Ectodermal cell (in vitro differentiated cells): ENCODE measurements at regions not wholly inside any gene's neighbourhood (a gene's known extent, or its start where the extent isn't known, plus 50 kb on each side); places are given as distances from the start of the nearest gene placed in this dataset.

Source experiments
- H3K27ac ChIP-seq: 2 replicates; pipeline ENCODE4 v1.7.0; 2013; ENCODE audit warnings: mild to moderate bottlenecking, low read depth, low read length; ENCODE audit not compliant: insufficient read depth, poor library complexity, severe bottlenecking
- H3K27me3 ChIP-seq: 2 replicates; pipeline ENCODE4 v1.7.0; 2013; ENCODE audit warnings: mild to moderate bottlenecking, low read length; ENCODE audit not compliant: insufficient read depth, control insufficient read depth, poor library complexity, severe bottlenecking
- H3K36me3 ChIP-seq: one replicate; pipeline ENCODE4 v1.7.0; 2013; ENCODE audit warnings: low read length; ENCODE audit not compliant: control insufficient read depth, insufficient read depth
- H3K4me1 ChIP-seq: one replicate; pipeline ENCODE4 v1.7.0; 2013; ENCODE audit warnings: low read length; ENCODE audit not compliant: control insufficient read depth, insufficient read depth
- H3K4me3 ChIP-seq: 2 replicates; pipeline ENCODE4 v1.7.0; 2013; ENCODE audit warnings: low read depth, low read length, control low read depth; ENCODE audit not compliant: insufficient read depth
- H3K9me3 ChIP-seq: 2 replicates; pipeline ENCODE4 v1.7.0; 2013; ENCODE audit warnings: mild to moderate bottlenecking, low read length, moderate library complexity; ENCODE audit not compliant: control insufficient read depth
- WGBS, 2 experiments: methylation state at CpG; one replicate each; pipeline ENCODE4 v1.1.7; 2013; ENCODE audit warnings: missing lambda C conversion rate in 2 of 2; 5-methylcytosine and 5-hydroxymethylcytosine counted together

GRCh38 chr2:140018541-140018940 lies 1238.4 kb upstream of the NXPH2 start:
- Histone ChIP-seq H3K4me1 (no peaks in the 10 kb centered on the region), H3K4me3 (no peak overlapping the region), H3K27ac (no peak overlapping the region), H3K27me3 (no peaks in the 10 kb centered on the region), H3K36me3 (no peaks in the 10 kb centered on the region), H3K9me3 (no peaks in the 10 kb centered on the region)
- 98 to 100% methylated on average over 2 of the region's 2 CpGs for WGBS, 2 experiments

DNA sequence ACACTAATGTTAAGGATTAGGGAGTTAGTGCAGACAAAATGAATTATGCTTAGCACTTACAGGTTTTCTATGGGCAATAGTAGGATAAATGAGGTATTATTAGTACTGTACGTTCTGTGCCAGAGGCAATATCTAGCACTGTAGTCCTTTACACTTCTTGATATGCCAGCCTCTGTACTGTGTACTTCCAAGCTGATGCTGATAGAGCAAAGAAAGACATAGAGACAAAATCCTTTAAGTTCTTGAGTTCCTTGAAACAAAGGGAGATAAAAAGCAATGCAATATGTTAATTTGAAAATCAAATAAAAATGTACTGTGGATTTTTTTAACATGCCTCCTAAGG lies 1234.0 kb upstream of the NXPH2 start:
- Histone ChIP-seq H3K9me3 (no peaks in the 10 kb centered on the region), H3K27me3 (no peaks in the 10 kb centered on the region), H3K4me3 (no peak overlapping the region), H3K4me1 (no peaks in the 10 kb centered on the region), H3K27ac (no peak overlapping the region), H3K36me3 (no peaks in the 10 kb centered on the region)
- 90 to 100% methylated on average over 1 of the region's 1 CpG for WGBS, 2 experiments

- H3K4me3 ChIP-seq = no peak overlapping the region
- H3K27ac ChIP-seq = no peak overlapping the region
- H3K27me3 ChIP-seq = no peaks in the 10 kb centered on the region
- no peaks in the 10 kb centered on the region for H3K4me1 ChIP-seq
- no peaks in the 10 kb centered on the region for H3K9me3 ChIP-seq
- 94 to 97% methylated on average over 3 of the region's 3 CpGs for WGBS, 2 experiments
- no peaks in the 10 kb centered on the region for H3K36me3 ChIP-seq
Observed at GRCh38 chr2:140013545-140014203, 1233.5 kb upstream of the NXPH2 start.

DNA sequence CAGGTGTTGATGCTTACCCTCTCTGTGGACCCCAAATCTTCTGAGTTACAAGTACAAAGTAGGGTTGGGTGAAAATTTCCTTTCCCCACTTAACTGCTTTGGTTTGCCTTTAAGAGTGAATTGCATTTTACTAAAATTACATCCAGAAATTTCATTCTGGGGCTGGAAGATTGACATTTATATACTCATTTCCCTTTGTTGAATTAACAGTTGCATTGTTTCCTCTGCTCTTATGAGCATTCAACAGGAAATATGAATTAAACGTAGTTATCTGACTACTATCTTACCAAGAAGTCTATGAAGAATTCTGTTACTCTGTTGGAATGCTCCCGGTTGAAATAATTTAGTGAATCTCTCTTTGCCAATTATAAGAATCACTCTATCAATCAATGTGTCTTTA lies 1231.1 kb upstream of the NXPH2 start:
- no peaks in the 10 kb centered on the region for H3K4me1 ChIP-seq
- no peaks in the 10 kb centered on the region for H3K27me3 ChIP-seq
- H3K36me3 ChIP-seq = no peaks in the 10 kb centered on the region
- no peaks in the 10 kb centered on the region for H3K9me3 ChIP-seq
- no peak overlapping the region for H3K4me3 ChIP-seq
- no peak overlapping the region for H3K27ac ChIP-seq
- 92 to 100% methylated on average over 2 of the region's 2 CpGs for WGBS, 2 experiments

DNA sequence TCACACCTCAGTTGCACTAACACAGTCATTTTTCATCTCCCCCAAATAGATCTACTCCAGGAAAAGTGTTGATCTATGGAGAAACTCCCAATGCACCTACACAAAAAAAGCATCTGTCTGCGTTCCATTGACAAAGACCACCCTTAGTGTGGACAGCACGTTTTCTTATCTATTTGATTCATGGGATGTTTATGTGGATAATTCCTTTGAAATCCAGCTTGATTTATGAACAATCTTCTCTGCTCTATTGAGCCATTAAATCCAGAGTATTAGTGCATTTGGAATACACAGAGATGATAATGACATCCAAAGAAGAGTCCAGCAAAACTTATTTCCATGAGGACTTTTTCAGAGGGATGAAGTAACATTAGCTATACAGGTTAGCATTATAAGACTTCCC lies 1221.9 kb upstream of the NXPH2 start:
- no peak overlapping the region for H3K27ac ChIP-seq
- WGBS, 2 experiments = 75 to 90% methylated on average over 2 of the region's 2 CpGs
- H3K27me3 ChIP-seq = no peaks in the 10 kb centered on the region
- no peaks in the 10 kb centered on the region for H3K4me1 ChIP-seq
- no peaks in the 10 kb centered on the region for H3K9me3 ChIP-seq
- no peak overlapping the region for H3K4me3 ChIP-seq
- no peaks in the 10 kb centered on the region for H3K36me3 ChIP-seq

GRCh38 chr2:139992711-139993345 lies 1212.6 kb upstream of the NXPH2 start:
- H3K27me3 ChIP-seq = no peaks in the 10 kb centered on the region
- no peaks in the 10 kb centered on the region for H3K36me3 ChIP-seq
- no peak overlapping the region for H3K27ac ChIP-seq
- no peaks in the 10 kb centered on the region for H3K9me3 ChIP-seq
- no peak overlapping the region for H3K4me3 ChIP-seq
- H3K4me1 ChIP-seq = no peaks in the 10 kb centered on the region
- WGBS, 2 experiments = 95 to 96% methylated on average over 6 of the region's 6 CpGs

GRCh38 chr2:139992078-139992477 lies 1211.9 kb upstream of the NXPH2 start:
- WGBS, 2 experiments = 91% methylated on average over 6 of the region's 6 CpGs
- H3K36me3 ChIP-seq = no peaks in the 10 kb centered on the region

GRCh38 chr2:139990646-139991335 lies 1210.6 kb upstream of the NXPH2 start:
- no peak overlapping the region for H3K27ac ChIP-seq
- H3K36me3 ChIP-seq = no peaks in the 10 kb centered on the region
- H3K4me3 ChIP-seq = no peak overlapping the region
- no peaks in the 10 kb centered on the region for H3K4me1 ChIP-seq
- 97 to 98% methylated on average over 40 of the region's 40 CpGs for WGBS, 2 experiments
- no peaks in the 10 kb centered on the region for H3K27me3 ChIP-seq
- H3K9me3 ChIP-seq = no peaks in the 10 kb centered on the region

More at GRCh38 chr2:139992078-139992477, 1211.9 kb upstream of the NXPH2 start:
- Histone ChIP-seq H3K4me1 (no peaks in the 10 kb centered on the region), H3K9me3 (no peaks in the 10 kb centered on the region), H3K27me3 (no peaks in the 10 kb centered on the region), H3K4me3 (no peak overlapping the region), H3K27ac (no peak overlapping the region)

- no peaks in the 10 kb centered on the region for H3K9me3 ChIP-seq
- no peak overlapping the region for H3K4me3 ChIP-seq
- 72 to 77% methylated on average over 2 to 3 of the region's 3 CpGs for WGBS, 2 experiments
- no peaks in the 10 kb centered on the region for H3K27me3 ChIP-seq
- H3K36me3 ChIP-seq = no peaks in the 10 kb centered on the region
- H3K27ac ChIP-seq = no peak overlapping the region
- no peaks in the 10 kb centered on the region for H3K4me1 ChIP-seq
Observed at GRCh38 chr2:139969323-139969722, 1189.1 kb upstream of the NXPH2 start.

DNA sequence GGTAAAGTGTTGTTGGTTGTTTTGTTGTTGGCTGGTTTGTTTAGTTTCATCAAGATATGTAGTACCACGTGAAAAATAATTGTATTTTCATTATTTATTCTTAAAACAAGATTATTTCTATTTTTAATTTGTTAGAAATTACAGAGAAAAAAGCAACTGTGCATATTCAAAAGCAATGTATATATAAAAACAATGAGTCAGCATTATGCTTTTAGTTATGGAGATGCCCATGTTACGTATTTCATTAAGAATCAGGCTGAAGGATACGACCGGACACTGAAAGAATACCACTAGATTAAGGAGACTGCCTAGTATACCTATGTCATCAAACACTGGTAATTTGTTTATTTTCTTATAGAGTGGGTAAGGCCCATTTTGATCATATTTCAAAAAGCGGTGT lies 1188.4 kb upstream of the NXPH2 start:
- Histone ChIP-seq H3K36me3 (no peaks in the 10 kb centered on the region), H3K9me3 (no peaks in the 10 kb centered on the region), H3K4me3 (no peak overlapping the region), H3K27me3 (no peaks in the 10 kb centered on the region), H3K4me1 (no peaks in the 10 kb centered on the region), H3K27ac (no peak overlapping the region)
- WGBS, 2 experiments = 93 to 95% methylated on average over 3 to 4 of the region's 5 CpGs
